Mucosa of stomach (tissue), 1 donor: ENCODE measurements at regions not wholly inside any gene's neighbourhood (a gene's known extent, or its start where the extent isn't known, plus 50 kb on each side); places are given as distances from the start of the nearest gene placed in this dataset.

Experiments
- H3K27me3 ChIP-seq: one replicate; pipeline ENCODE4 v1.7.0; 2013; ENCODE audit warnings: mild to moderate bottlenecking, low read length; ENCODE audit not compliant: control insufficient read depth, insufficient read depth
- H3K36me3 ChIP-seq: one replicate; pipeline ENCODE4 v1.7.0; 2013; ENCODE audit warnings: low read length; ENCODE audit not compliant: control insufficient read depth, insufficient read depth
- H3K4me1 ChIP-seq: one replicate; pipeline ENCODE4 v1.7.0; 2013; ENCODE audit warnings: mild to moderate bottlenecking, low read length; ENCODE audit not compliant: control insufficient read depth, insufficient read depth
- H3K4me3 ChIP-seq: one replicate; pipeline ENCODE4 v1.7.0; 2013; ENCODE audit warnings: low read length
- H3K9ac ChIP-seq: one replicate; pipeline ENCODE4 v1.7.0; 2013; ENCODE audit warnings: mild to moderate bottlenecking, low read length, moderate library complexity
- H3K9me3 ChIP-seq: one replicate; pipeline ENCODE4 v1.7.0; 2013; ENCODE audit warnings: mild to moderate bottlenecking, low read length, moderate library complexity; ENCODE audit not compliant: control insufficient read depth
- donor health status: Pancreatic carcinoma.

- H3K36me3 ChIP-seq: no peaks in the 10 kb centered on the region
- no peak overlapping the region for H3K4me3 ChIP-seq
- no peaks in the 10 kb centered on the region for H3K9me3 ChIP-seq
- no peak overlapping the region for H3K9ac ChIP-seq
- H3K4me1 ChIP-seq: no peaks in the 10 kb centered on the region
- H3K27me3 ChIP-seq: no peaks in the 10 kb centered on the region
These were observed 333.8 kb upstream of the MPDZ start for GRCh38 chr9:13613296-13613695.

- no peak overlapping the region for H3K9ac ChIP-seq
- H3K36me3 ChIP-seq: no peaks in the 10 kb centered on the region
These were observed 329.0 kb upstream of the MPDZ start for GRCh38 chr9:13608451-13608850.

GRCh38 chr9:13607481-13608441 is 328.3 kb upstream of the MPDZ start:
- Histone ChIP-seq H3K9me3 (no peaks in the 10 kb centered on the region), H3K4me1 (no peaks in the 10 kb centered on the region), H3K36me3 (no peaks in the 10 kb centered on the region), H3K9ac (no peak overlapping the region), H3K4me3 (no peak overlapping the region), H3K27me3 (no peaks in the 10 kb centered on the region)

More at GRCh38 chr9:13608451-13608850, 329.0 kb upstream of the MPDZ start:
- Histone ChIP-seq H3K27me3 (no peaks in the 10 kb centered on the region), H3K4me1 (no peaks in the 10 kb centered on the region), H3K4me3 (no peak overlapping the region), H3K9me3 (no peaks in the 10 kb centered on the region)

- Histone ChIP-seq H3K27me3 (no peaks in the 10 kb centered on the region), H3K36me3 (no peaks in the 10 kb centered on the region), H3K4me1 (no peaks in the 10 kb centered on the region), H3K9me3 (no peaks in the 10 kb centered on the region), H3K9ac (no peak overlapping the region), H3K4me3 (no peak overlapping the region)
These were observed 327.1 kb upstream of the MPDZ start for GRCh38 chr9:13606586-13606985.

GRCh38 chr9:13603921-13604320 is 324.4 kb upstream of the MPDZ start:
- no peak overlapping the region for H3K4me3 ChIP-seq
- no peak overlapping the region for H3K9ac ChIP-seq
- H3K36me3 ChIP-seq: no peaks in the 10 kb centered on the region
- H3K27me3 ChIP-seq: no peaks in the 10 kb centered on the region
- no peaks in the 10 kb centered on the region for H3K4me1 ChIP-seq
- no peaks in the 10 kb centered on the region for H3K9me3 ChIP-seq

GRCh38 chr9:13598738-13599137 is 319.2 kb upstream of the MPDZ start:
- H3K4me1 ChIP-seq: no peaks in the 10 kb centered on the region
- H3K36me3 ChIP-seq: no peaks in the 10 kb centered on the region
- no peaks in the 10 kb centered on the region for H3K27me3 ChIP-seq
- no peaks in the 10 kb centered on the region for H3K9me3 ChIP-seq
- no peak overlapping the region for H3K9ac ChIP-seq
- H3K4me3 ChIP-seq: no peak overlapping the region

- H3K4me3 ChIP-seq: no peak overlapping the region
These were observed 317.9 kb upstream of the MPDZ start for GRCh38 chr9:13597427-13597826.

GRCh38 chr9:13597004-13597403 is 317.5 kb upstream of the MPDZ start:
- Histone ChIP-seq H3K9ac (no peak overlapping the region), H3K36me3 (no peaks in the 10 kb centered on the region), H3K4me3 (no peak overlapping the region), H3K27me3 (no peaks in the 10 kb centered on the region), H3K9me3 (no peaks in the 10 kb centered on the region), H3K4me1 (no peaks in the 10 kb centered on the region)

More at GRCh38 chr9:13597427-13597826, 317.9 kb upstream of the MPDZ start:
- no peaks in the 10 kb centered on the region for H3K36me3 ChIP-seq
- no peaks in the 10 kb centered on the region for H3K4me1 ChIP-seq
- no peaks in the 10 kb centered on the region for H3K9me3 ChIP-seq
- no peak overlapping the region for H3K9ac ChIP-seq
- no peaks in the 10 kb centered on the region for H3K27me3 ChIP-seq

GRCh38 chr9:13596383-13596970 is 317.0 kb upstream of the MPDZ start:
- no peaks in the 10 kb centered on the region for H3K27me3 ChIP-seq
- H3K4me3 ChIP-seq: no peak overlapping the region
- H3K36me3 ChIP-seq: no peaks in the 10 kb centered on the region
- H3K9ac ChIP-seq: no peak overlapping the region
- H3K9me3 ChIP-seq: no peaks in the 10 kb centered on the region
- no peaks in the 10 kb centered on the region for H3K4me1 ChIP-seq

- H3K4me3 ChIP-seq: no peak overlapping the region
- no peaks in the 10 kb centered on the region for H3K36me3 ChIP-seq
- no peak overlapping the region for H3K9ac ChIP-seq
- no peaks in the 10 kb centered on the region for H3K4me1 ChIP-seq
- no peaks in the 10 kb centered on the region for H3K9me3 ChIP-seq
- H3K27me3 ChIP-seq: no peaks in the 10 kb centered on the region
These were observed 311.5 kb upstream of the MPDZ start for GRCh38 chr9:13590996-13591395.

- Histone ChIP-seq H3K36me3 (no peaks in the 10 kb centered on the region), H3K9me3 (no peaks in the 10 kb centered on the region), H3K4me3 (no peak overlapping the region), H3K4me1 (no peaks in the 10 kb centered on the region), H3K9ac (no peak overlapping the region), H3K27me3 (no peaks in the 10 kb centered on the region)
These were observed 309.7 kb upstream of the MPDZ start for GRCh38 chr9:13589034-13589737.
